Upper lobe of right lung (tissue), 1 donor: ENCODE measurements at regions not wholly inside any gene's neighbourhood (a gene's known extent, or its start where the extent isn't known, plus 50 kb on each side); places are given as distances from the start of the nearest gene placed in this dataset.

Experiments
- ATAC-seq: fragments of 200-7000 bp; cut with Tn5 transposase; one replicate; pipeline ENCODE4 v1.9.1; 2020; ENCODE audit warnings: mild to moderate bottlenecking, moderate library complexity
- DNase-seq: peaks from one replicate; pipeline ENCODE4 v3.0.0-alpha.2; 2020
- H3K27ac ChIP-seq: fragments of 200-600 bp; one replicate; pipeline ENCODE4 v1.8.0; 2022
- H3K27me3 ChIP-seq: fragments of 200-600 bp; one replicate; pipeline ENCODE4 v1.8.0; 2022; ENCODE audit warnings: mild to moderate bottlenecking
- H3K36me3 ChIP-seq: fragments of 200-600 bp; one replicate; pipeline ENCODE4 v1.8.0; 2022
- H3K4me1 ChIP-seq: fragments of 200-600 bp; one replicate; pipeline ENCODE4 v1.8.0; 2022
- H3K4me3 ChIP-seq: fragments of 200-600 bp; one replicate; pipeline ENCODE4 v1.8.0; 2022; ENCODE audit warnings: mild to moderate bottlenecking
- H3K9me3 ChIP-seq: fragments of 200-600 bp; one replicate; pipeline ENCODE4 v1.8.0; 2022
- intact Hi-C: fragments of 100-400 bp; cut with DNase I; formaldehyde crosslinking; loops from one replicate; pipeline ENCODE4 v1.11.0; 2022
- TF ChIP-seq, protein P1 (sequence below): fragments of 200-600 bp; IDR thresholded peaks from one replicate; pipeline ENCODE4 v1.8.0; 2022; ENCODE audit warnings: antibody characterized with exemption
- donor health status: DM: no; HTN: yes; CAD: no; lungs with severe emphysema.

DNA sequence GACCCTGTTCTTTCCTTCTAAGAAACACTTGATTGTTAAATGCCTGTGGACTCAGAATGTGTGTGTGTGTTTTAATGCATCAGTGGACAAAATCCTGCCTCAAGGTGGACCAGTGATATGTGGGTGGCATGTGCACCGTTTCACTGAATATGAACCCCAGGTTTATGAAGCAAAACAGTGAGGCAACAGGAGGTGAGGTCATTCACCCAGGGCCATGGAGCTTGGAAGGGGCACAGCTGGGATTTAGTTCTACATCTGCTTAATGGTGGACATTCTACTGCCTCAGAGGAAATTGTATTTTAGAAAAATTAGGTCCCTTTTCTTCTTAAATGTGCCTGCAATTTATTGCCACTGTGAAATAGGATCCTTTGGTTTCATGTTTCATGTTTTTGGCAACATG, 549.5 kb upstream of the EEF2KMT start:
- H3K27me3 ChIP-seq, result no peaks in the 10 kb centered on the region
- no peaks in the 10 kb centered on the region for H3K4me1 ChIP-seq
- ATAC-seq (no peak), DNase-seq (no peak)
- H3K9me3 ChIP-seq, result no peaks in the 10 kb centered on the region
- H3K36me3 ChIP-seq, result no peaks in the 10 kb centered on the region
- intact Hi-C loops, result no loop called here
- no peak overlapping the region for H3K27ac ChIP-seq
- TF ChIP-seq, protein P1, sequence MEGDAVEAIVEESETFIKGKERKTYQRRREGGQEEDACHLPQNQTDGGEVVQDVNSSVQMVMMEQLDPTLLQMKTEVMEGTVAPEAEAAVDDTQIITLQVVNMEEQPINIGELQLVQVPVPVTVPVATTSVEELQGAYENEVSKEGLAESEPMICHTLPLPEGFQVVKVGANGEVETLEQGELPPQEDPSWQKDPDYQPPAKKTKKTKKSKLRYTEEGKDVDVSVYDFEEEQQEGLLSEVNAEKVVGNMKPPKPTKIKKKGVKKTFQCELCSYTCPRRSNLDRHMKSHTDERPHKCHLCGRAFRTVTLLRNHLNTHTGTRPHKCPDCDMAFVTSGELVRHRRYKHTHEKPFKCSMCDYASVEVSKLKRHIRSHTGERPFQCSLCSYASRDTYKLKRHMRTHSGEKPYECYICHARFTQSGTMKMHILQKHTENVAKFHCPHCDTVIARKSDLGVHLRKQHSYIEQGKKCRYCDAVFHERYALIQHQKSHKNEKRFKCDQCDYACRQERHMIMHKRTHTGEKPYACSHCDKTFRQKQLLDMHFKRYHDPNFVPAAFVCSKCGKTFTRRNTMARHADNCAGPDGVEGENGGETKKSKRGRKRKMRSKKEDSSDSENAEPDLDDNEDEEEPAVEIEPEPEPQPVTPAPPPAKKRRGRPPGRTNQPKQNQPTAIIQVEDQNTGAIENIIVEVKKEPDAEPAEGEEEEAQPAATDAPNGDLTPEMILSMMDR, result no peak
- H3K4me3 ChIP-seq, result no peak overlapping the region

DNA sequence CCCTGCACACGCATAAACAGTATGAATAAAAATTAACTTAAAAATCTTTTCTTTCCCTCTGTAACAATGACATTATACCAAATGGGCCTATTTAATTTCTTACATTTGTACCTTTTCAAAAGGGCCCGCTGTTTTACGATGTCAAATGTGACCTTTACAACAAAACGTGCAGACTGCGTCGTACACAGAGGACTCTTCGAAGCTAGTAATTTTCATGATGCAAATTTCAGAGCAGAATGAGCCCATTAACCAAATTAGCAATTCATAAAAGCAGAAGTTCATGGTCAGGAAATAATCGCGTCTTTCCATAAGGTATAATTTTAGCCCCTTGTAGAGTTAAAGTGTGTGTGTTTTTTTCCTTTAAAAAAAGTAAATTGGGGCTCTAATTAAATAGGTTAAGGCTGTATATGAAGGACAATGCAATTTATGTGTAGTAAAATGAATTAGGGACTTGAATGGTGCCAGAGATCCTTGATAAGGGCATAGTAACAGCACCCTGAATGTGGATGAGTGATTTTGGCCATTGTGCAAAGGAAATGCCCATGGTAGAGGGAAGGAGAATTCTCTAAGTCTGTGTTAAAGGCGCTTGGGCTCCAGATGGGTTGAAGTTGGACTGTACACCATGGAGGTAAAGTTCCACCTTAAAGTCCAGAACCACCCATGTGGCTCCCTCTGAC, 546.4 kb upstream of the EEF2KMT start:
- Histone ChIP-seq H3K4me3 (no peak overlapping the region), H3K9me3 (no peaks in the 10 kb centered on the region), H3K27ac (no peak overlapping the region), H3K4me1 (no peaks in the 10 kb centered on the region), H3K36me3 (no peaks in the 10 kb centered on the region), H3K27me3 (no peaks in the 10 kb centered on the region)
- DNase-seq (no peak), ATAC-seq (no peak)
- TF ChIP-seq, protein P1, result no peak
- intact Hi-C loops, result no loop called here

DNA sequence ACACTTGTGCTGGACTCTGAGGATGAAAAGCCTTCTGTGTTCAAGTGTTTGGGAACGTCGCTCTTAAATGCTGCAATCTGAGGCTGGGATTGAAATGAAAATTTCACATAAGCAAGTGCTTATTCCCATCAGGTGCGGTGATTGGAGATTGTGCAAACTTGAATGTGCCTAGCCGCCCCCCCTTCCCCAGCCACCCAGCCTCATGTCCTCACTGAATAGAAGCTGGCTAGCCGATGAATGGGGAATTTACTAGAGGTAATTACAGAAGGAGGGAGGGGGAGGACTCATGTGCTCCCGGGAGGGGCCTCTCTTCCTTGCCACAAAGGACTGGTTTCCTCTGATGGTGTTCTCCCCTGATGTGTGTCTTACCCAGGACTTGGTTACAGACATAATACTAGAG, 544.8 kb upstream of the EEF2KMT start:
- H3K4me3 ChIP-seq, result no peak overlapping the region
- no peaks in the 10 kb centered on the region for H3K36me3 ChIP-seq
- H3K9me3 ChIP-seq, result no peaks in the 10 kb centered on the region
- TF ChIP-seq, protein P1, result no peak
- H3K27ac ChIP-seq, result no peak overlapping the region
- ATAC-seq, result no peak
- H3K27me3 ChIP-seq, result no peaks in the 10 kb centered on the region
- intact Hi-C loops, result no loop called here
- DNase-seq, result no peak
- no peaks in the 10 kb centered on the region for H3K4me1 ChIP-seq

DNA sequence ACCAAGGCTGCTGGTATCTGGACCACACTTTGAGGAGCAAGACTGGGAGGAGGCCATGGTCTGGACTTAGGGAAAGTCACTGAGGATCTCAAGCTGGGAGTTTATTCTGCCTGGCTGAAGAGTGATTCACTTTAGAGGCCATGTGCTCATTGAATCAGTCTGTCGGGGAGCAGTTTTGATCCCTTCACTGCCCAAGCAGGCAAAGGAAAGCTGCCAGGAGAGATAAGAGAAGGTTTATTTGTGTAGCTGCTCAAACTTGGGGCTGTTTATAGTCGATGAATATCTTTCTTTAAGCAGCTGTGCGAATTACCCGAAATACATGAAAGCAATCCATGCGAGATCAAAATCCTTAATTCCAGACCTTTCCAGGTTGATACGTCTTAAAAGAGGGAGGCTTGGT, 544.4 kb upstream of the EEF2KMT start:
- no peak for ATAC-seq
- intact Hi-C loops, result no loop called here
- TF ChIP-seq, protein P1, result no peak
- H3K27me3 ChIP-seq, result no peaks in the 10 kb centered on the region
- H3K9me3 ChIP-seq, result no peaks in the 10 kb centered on the region
- no peak for DNase-seq
- no peak overlapping the region for H3K27ac ChIP-seq
- no peaks in the 10 kb centered on the region for H3K36me3 ChIP-seq
- H3K4me1 ChIP-seq, result no peaks in the 10 kb centered on the region
- H3K4me3 ChIP-seq, result no peak overlapping the region

DNA sequence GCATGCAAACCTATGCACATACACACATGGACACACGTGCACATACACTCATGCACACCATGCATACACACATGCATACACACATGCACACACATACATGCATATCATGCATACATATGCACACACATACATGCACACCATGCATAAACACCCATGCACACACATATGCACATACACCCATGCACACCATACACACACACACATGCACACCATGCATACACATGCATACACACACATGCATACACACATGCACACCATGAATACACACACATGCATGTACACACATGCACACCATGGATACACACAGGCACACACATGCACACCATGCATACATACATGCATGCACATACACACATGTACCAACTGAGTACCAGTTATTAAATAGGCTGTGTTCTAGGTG, 543.3 kb upstream of the EEF2KMT start:
- no peak for ATAC-seq
- intact Hi-C loops, result no loop called here

More for the DNA sequence above, 543.3 kb upstream of the EEF2KMT start:
- Histone ChIP-seq H3K9me3 (no peaks in the 10 kb centered on the region), H3K27ac (no peak overlapping the region), H3K36me3 (no peaks in the 10 kb centered on the region), H3K27me3 (no peaks in the 10 kb centered on the region), H3K4me1 (no peaks in the 10 kb centered on the region), H3K4me3 (no peak overlapping the region)
- DNase-seq, result no peak
- TF ChIP-seq, protein P1, result no peak
